Panc1 (cell line): ENCODE measurements at regions not wholly inside any gene's neighbourhood (a gene's known extent, or its start where the extent isn't known, plus 50 kb on each side); places are given as distances from the start of the nearest gene placed in this dataset.

ENCODE experiments used
- POLR2AphosphoS5 ChIP-seq: IDR thresholded peaks from 2 replicates; pipeline ENCODE4 v1.6.1; 2012; ENCODE audit warnings: mild to moderate bottlenecking, low read depth, low read length, moderate library complexity
- TCF7L2 ChIP-seq: IDR thresholded peaks from 2 replicates; pipeline ENCODE4 v1.6.1; 2011; ENCODE audit warnings: mild to moderate bottlenecking, low read depth, low read length, inconsistent platforms
- TF ChIP-seq, protein P1 (sequence below): fragments of 450-650 bp; IDR thresholded peaks from 2 replicates; pipeline ENCODE4 v1.5.1; 2017; ENCODE audit warnings: mild to moderate bottlenecking
- TF ChIP-seq, protein P2 (sequence below), 2 experiments: IDR thresholded peaks; 2 replicates each; pipeline ENCODE4 v1.6.1; 2011 to 2012; ENCODE audit warnings: low read depth in 2 of 2, control low read depth in 1 of 2, low read length in 1 of 2, mild to moderate bottlenecking in 1 of 2, moderate library complexity in 1 of 2; ENCODE audit not compliant: insufficient read depth in 1 of 2

DNA sequence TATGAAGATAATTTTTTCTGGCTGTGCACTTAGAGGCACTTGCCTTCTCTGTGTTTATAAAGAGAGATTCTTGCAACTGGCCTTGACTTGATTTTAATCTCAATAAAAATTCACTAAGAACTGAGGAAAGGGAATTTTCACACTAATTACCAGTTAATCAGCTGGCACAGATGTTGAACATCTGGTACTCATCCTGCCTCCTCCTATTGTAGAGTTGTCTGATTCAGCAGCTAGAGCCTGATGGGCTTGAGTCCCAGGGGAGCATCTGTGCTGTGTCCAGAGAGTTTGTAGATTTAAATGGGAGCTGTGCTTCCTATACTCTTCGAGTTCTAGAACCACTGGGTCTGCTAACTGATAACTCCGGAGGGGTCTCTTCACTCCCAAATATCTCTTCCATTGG is 50.7 kb upstream of the ADRA1D start:
- TF ChIP-seq, protein P1, sequence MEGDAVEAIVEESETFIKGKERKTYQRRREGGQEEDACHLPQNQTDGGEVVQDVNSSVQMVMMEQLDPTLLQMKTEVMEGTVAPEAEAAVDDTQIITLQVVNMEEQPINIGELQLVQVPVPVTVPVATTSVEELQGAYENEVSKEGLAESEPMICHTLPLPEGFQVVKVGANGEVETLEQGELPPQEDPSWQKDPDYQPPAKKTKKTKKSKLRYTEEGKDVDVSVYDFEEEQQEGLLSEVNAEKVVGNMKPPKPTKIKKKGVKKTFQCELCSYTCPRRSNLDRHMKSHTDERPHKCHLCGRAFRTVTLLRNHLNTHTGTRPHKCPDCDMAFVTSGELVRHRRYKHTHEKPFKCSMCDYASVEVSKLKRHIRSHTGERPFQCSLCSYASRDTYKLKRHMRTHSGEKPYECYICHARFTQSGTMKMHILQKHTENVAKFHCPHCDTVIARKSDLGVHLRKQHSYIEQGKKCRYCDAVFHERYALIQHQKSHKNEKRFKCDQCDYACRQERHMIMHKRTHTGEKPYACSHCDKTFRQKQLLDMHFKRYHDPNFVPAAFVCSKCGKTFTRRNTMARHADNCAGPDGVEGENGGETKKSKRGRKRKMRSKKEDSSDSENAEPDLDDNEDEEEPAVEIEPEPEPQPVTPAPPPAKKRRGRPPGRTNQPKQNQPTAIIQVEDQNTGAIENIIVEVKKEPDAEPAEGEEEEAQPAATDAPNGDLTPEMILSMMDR = no peak
- TF ChIP-seq POLR2AphosphoS5 = no peak
- TF ChIP-seq, protein P2, sequence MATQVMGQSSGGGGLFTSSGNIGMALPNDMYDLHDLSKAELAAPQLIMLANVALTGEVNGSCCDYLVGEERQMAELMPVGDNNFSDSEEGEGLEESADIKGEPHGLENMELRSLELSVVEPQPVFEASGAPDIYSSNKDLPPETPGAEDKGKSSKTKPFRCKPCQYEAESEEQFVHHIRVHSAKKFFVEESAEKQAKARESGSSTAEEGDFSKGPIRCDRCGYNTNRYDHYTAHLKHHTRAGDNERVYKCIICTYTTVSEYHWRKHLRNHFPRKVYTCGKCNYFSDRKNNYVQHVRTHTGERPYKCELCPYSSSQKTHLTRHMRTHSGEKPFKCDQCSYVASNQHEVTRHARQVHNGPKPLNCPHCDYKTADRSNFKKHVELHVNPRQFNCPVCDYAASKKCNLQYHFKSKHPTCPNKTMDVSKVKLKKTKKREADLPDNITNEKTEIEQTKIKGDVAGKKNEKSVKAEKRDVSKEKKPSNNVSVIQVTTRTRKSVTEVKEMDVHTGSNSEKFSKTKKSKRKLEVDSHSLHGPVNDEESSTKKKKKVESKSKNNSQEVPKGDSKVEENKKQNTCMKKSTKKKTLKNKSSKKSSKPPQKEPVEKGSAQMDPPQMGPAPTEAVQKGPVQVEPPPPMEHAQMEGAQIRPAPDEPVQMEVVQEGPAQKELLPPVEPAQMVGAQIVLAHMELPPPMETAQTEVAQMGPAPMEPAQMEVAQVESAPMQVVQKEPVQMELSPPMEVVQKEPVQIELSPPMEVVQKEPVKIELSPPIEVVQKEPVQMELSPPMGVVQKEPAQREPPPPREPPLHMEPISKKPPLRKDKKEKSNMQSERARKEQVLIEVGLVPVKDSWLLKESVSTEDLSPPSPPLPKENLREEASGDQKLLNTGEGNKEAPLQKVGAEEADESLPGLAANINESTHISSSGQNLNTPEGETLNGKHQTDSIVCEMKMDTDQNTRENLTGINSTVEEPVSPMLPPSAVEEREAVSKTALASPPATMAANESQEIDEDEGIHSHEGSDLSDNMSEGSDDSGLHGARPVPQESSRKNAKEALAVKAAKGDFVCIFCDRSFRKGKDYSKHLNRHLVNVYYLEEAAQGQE (IDR thresholded peaks at IDR 0.05; ENCODE audit: insufficient read depth in 1 of 2, low read depth in 2 of 2, low read length in 1 of 2) = no peak
- TF ChIP-seq TCF7L2 = no peak
